IPS-NIHi11 (cell line): ENCODE measurements at regions not wholly inside any gene's neighbourhood (a gene's known extent, or its start where the extent isn't known, plus 50 kb on each side); places are given as distances from the start of the nearest gene placed in this dataset.
"Not testable (repeated sequence)": the region's sequence is repeated elsewhere in the genome, so short reads cannot be mapped to it uniquely, and the experiment has no call there.

Experiments
- DNase-seq: peaks from one replicate; pipeline ENCODE4 v3.0.0; 2012; ENCODE audit warnings: mixed read lengths, low spot score

DNA sequence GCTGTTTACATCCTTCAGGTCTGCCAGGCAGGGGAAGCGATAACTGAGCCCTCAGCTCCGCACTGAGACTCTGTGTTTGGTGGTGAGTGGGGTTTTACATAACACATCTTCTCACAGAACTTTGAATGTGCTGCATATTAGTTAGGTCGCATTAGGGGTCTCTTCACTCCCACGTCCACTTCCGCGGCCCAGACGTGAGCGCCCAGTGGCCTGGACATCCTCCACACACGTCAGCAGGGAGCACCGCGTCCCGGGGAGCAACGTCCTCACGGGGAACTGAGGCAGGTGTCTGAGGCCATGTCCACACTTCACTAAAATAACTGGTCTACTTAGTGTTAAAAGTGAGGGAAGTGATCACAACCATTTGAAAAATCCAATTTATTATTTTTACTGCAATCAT is 100.4 kb upstream of the SATB2 start:
- DNase-seq = no peak

DNA sequence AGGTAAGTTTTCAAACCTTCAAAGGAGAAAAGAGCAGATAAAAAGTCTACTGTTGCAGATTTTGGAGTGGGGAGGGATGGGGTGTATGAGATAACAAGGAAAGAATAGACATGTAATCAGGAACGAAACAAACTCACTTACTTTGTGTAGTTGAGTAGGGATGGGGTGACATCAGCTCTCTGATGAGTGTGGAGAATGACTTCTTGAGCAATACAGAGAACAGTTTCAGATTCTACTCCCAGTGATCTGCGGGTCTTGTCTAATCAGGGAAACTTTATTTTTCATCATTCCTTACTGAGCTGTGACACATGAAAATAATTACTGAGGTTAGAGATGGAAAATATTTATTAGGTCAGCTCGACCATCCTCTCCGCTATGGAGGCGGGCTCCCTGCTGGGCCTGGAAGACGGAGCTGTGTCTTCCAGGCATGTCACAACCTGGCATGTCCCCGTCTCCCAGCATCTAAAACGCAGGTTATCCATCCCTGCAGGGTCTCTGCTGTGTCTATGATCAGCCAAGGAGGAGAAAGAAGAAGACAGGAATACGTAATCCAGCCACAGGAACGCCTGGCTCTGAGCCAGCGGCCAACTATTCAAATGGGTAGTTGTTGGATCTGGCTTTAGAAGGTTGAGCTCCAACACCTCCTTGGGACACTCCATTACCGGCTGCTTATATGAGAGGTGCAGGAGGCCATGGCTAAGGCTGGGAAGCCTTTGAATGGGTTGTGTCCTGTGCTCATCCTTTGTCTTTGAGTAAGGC is 99.0 kb upstream of the SATB2 start:
- no peak for DNase-seq

DNA sequence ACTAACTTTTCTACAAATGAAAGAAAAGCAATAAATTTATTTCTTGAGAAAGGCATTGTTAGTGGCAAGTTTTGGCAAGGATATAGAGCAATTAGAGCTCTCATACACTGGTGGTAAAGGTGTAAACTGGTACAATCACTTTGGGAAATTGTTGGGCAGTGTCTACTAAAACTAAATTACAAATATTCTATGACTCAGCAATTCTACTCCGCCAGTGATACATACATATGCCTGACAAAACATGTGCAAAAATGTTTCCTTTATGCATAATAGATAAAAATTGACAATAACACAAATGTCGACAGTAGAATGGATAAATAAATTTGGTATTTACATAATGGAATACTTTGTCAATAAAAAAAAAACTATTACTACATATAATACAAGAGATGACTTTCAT is 96.3 kb upstream of the SATB2 start:
- DNase-seq = no peak

DNA sequence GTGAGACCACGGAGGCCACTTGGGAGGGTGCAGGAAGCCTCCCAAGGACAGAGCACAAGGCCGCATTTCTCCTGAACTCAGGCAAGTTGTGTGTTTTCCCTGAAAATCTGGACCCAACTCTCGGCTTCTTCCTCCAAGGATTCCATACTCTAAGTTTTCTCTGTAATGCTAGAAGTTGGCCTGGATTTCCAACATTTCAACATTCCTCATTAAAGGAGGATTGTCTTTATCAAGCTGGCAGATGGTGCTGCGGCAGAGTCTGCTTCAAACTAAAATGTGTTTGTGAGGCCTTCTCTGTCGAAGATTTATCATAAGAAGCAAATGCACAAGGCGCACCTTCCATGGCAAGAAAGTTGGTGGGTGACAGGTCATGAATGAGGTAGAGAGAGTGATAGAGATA is 94.4 kb upstream of the SATB2 start:
- DNase-seq = no peak

DNA sequence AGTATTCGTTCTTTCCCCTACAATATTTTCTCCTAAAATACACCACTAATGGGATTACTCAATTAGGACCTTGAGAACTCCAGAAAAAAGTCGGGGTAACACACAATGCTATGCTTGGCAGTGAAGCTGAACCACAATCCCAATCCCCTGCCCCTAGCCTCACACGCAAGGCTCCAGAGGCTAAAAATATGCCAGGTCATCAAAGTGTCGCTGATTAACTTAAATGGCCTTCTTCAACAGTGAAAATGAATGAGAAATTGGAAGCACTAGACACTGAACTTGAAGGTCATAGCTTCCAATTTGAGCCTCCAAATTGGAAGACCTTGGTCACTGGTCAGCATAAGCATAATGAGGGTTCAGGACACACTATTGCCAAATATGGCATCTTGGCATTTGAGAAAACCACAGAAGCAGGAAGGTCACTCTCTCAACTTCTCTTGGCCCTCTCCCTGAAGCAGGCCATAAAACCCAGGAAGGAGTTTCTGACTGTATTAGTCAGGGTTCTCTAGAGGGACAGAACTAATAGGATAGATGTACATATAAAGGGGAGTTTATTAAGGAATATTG is 86.0 kb upstream of the SATB2 start:
- DNase-seq = no peak

DNA sequence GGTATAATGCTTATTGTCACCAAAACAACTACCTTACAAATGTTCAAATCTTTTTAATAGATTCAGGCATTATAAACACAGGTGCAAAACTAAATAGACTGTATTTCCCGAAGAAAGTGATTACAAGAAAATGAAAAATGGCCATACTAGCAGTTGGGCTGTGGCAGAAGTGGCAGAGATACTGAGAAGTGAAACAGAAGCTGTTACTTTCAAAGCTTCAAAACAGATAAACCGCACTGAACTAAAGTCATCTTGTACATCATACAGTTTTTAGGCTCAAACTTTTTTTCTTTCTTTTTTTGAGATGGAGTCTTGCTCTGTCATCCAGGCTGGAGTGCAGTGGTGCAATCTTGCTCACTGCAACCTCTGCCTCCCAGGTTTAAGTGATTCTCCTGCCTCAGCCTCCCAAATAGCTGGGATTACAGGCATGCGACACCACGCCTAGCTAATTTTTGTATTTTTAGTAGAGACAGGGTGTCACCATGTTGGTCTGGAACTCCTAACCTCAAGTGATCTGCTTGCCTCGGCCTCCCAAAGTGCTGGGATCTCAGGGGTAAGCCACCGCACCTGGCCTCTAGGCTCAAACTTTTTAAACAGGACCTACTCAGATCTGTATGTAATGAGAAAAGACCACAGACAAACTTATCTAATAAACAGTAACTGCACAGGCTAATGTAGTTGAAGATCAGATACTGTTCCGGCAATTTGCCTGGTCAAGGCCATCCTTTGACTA is 77.9 kb upstream of the SATB2 start:
- DNase-seq = no peak

DNA sequence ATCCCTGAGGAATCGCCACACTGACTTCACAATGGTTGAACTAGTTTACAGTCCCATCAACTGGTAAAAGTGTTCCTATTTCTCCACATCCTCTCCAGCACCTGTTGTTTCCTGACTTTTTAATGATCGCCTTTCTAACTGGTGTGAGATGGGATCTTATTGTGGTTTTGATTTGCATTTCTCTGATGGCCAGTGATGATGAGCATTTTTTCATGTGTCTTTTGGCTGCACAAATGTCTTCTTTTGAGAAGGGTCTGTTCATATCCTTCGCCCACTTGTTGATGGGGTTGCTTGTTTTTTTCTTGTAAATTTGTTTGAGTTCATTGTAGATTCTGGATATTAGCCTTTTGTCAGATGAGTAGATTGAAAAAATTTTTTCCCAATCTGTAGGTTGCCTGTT is 76.1 kb upstream of the SATB2 start:
- not testable (repeated sequence) for DNase-seq

DNA sequence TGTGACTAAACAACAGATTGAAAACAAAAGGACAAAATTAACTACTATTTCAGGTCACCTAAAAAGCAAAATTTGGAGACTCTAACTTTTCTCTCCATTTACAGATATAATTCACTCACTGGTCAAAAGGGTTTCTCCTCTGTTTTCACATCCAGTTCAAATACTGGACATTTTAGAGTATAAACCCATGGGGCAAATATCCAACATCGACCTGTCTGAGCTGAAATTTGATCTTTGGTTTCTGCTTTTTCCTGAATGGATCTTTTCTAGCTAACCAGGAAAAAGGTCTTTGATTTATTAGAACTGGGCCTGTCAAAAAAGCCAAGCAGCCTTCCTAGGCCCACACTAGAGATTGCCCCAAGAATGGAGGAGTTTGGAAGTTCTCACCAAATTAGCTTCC is 69.3 kb upstream of the SATB2 start:
- DNase-seq = no peak

DNA sequence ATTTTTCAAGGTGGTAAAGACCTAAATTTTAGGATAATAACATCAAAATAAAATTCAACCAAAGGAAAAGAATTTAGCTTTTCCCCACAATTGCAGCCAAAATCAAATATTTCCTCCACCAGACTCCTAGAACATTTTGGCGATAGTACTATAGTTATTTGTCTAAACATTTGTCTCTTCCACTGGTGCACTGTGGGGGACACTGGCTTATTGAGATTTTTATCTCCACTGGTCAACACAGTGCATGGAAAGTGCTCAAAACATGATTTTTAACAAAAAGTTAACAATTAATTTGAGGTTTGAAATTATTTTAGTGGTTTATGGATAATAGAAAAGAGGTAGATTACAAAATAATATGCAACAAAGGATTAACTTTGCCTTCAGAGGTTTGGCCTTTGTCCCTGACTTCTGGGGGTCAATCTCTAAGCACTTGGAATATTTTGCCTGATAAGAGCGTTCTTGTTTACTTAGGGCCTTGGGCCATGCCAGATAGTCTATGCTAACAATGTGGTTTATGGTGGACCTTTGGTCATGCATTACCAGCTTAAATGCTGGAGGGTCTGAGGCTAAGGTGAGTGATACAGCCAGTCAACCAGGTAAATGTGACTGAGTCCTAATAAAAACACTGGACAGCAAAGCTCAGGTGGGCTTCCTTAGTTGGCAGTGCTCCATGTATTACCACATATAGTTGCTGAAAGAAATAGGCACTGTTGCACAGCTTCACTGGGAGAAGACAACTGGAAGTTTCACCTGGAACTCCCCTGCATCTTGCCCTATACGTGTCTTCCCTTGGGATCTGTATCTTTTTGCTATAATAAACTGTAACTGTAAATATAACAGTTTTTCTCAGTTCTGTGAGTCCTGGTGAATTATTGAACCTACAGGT is 67.2 kb upstream of the SATB2 start:
- no peak for DNase-seq

DNA sequence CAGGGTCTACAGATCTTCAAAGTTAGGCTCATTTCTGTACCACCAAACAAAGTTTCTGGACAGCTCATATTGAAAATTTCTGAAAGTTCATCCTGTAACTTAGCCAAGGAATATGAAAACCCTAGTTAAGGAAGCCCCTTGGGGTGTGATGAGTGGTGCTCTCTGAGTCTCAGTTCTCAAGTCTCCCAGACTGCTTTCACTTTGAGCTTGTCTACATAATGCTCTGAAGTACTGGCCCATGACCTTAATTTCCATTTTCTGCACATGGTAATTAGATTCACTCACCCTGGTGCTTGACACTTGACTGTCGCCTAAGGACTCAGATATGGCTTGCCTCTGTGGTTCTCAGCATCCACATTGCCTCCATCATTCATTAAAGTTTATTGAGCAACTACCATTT is 51.7 kb upstream of the SATB2 start:
- DNase-seq = no peak
